Caki2 (cell line): ENCODE measurements at regions not wholly inside any gene's neighbourhood (a gene's known extent, or its start where the extent isn't known, plus 50 kb on each side); places are given as distances from the start of the nearest gene placed in this dataset.

Source experiments
- DNase-seq: peaks from one replicate; pipeline ENCODE4 v3.0.0-alpha.2; 2015; ENCODE audit warnings: low read depth
- in situ Hi-C: cut with HindIII; loops from 2 replicates; pipeline ENCODE4 v1.10.0; 2016; ENCODE audit warnings: low sequenced_read_pairs, low pct_unique_long_range_greater_than_20kb, mixed read lengths

DNA sequence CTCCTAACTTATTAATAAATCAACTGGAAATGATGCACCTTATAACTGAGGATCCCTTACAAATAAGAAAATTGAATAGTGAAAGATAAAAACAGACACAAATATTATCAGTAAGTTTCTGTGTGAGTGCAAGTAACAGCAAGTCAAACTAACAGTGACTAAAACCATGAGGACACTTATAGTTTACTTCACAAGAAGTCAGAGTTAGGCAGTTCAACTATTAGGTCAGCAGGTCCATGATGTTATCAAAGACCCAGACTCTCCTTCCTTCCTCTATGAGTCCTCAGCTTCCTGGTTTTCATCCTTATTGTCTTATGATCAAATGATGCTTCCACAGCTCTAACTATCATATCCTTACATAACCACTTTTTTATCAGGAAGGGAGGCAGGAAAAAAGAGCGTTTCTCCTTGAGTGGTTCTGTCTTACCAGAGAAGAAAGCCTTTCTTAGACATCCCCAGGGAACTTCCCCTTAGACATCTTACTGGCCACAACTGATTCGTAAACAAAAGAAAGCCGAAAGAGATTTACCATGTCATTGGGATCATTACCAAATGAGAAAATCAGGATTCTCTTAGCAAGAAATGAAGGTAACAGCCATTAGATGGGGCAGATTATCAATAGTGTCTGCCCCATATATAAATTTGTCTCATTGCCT, 114.3 kb upstream of the LRFN2 start:
- in situ Hi-C loops, result no loop called here
- DNase-seq, result no peak

DNA sequence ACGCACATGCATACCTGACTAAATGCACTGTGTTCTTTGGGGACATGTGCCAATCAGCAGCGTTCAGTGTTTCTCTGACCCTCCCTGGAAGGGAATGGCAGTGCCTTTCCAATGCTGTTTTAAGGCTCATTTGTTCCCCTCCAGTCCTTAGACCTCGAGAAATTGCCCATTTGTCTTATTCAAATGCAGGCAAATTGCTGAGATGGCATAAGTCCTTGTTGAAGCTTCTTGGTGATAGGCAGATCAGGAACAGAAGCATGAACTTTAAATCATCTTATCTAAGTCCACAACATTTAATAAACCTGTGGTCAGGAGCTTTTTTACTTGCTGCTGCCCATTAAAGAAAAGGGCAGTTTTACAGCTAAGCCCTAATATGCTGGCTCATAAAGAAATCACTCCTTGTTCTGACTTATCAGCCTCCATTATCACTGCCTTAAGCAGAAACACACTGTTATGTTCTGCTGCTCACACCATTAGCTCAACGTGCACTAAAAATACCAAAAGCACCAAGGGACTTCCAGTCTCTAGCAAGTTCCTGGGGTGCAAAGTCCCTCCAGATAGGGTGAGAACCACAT, 112.9 kb upstream of the LRFN2 start:
- in situ Hi-C loops, result no loop called here
- DNase-seq, result no peak

DNA sequence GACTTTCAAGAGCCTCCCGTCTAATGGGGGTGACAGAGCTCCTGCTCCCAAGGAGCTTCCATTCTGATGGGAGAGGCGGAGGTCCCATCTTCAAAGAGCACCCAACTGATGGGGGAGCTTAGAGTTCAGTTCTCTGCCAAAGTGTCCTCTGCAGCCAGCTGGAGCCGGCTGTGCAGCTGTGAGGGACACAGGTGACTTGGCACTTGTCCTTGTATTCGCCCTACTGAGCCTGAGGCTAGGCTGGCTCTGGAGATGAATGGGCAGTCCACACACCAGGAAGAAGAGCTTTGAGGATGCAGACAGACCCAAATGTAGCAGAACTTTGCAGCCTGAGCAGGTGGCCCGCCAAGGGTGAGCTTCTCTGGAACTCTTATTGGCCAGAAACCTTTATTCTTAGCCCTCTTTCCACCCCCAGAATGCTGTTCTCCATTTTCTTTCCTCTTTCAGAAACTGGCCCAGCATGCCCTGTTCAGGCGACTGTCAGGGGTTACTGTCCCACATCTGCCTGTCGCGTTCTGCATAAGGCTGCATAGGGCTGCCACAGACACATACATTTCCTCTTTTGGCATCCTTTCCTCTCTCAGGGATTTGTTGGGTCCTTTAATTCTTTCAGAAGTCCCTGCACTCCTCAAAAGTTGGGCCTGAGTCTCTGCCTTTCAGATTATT, 108.7 kb upstream of the LRFN2 start:
- in situ Hi-C loops, result no loop called here
- no peak for DNase-seq

DNA sequence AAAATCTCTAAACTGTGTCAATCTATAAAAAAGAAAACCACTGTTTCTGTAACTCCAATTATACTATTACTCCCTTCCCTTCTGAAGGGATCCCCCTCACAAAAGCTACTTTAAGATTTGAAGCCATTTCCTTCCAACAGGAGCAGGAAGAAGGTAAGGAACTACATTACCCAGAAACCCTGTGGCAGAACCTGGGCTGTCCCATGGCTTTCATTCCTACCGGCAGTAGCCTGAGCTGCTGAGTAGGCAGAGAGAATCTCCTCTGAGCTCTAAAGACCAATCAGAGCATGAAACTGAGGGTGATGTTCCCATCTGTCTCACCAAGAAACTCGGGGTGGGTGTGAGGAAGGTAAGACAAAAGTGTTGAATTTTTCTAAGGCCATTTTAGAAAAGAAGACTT, 108.0 kb upstream of the LRFN2 start:
- DNase-seq, result no peak
- in situ Hi-C loops, result no loop called here

DNA sequence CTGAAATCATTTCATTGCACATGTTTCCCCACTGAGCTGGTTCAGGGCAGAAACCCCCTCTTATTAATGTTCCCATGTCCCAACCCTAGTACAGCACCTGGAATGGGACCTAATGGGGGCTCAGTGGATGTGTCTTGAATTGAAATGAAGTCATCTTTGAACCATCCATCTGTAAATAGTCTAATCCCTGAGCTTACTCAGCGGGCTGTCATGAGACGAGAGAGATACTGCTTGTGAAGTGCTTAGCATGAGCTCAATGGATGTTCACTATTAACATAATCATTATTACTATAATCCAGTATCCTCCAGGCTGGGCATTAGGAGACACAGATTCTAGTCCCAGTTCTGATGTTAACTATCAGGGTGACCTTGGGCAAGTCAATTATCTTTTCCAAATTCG, 106.6 kb upstream of the LRFN2 start:
- in situ Hi-C loops, result no loop called here
- no peak for DNase-seq

DNA sequence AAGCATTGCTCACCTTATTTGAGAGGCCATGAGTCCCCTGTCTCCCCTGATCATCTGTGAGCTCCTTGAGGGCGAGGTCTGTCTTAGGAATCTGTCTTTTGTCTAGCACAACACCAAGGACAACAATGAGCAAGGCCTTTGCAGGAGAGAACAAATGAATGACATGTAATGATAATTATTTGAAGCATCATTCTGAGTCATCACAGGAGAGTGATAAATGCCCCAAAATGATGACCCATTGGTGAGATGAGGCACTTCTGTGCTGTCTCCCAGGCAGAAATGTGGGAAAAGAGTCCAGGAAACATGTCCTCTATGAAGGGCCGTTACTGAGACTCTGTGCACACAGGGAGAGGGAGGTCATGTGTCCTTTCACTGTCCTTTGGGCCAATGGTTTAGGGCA, 105.2 kb upstream of the LRFN2 start:
- in situ Hi-C loops, result no loop called here
- DNase-seq, result no peak

DNA sequence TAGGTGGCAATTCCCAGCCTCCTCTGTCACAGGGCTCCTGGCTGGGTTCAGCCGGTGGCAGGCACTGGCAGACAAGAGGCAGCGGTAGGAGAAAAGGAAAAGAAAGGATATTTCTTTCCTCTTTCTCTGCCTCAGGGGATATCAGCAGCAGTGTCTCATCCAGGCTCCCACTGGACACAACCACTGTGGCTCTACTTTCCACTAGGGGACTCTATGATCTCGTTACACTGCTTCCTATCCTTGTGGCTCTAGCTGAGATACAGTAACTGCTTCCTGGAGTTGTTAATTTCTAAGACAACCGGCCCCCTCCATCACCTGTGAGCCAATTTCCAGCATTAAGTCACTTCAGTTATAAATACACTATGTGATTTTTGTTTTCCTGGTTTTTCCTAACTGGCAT, 102.0 kb upstream of the LRFN2 start:
- no peak for DNase-seq

DNA sequence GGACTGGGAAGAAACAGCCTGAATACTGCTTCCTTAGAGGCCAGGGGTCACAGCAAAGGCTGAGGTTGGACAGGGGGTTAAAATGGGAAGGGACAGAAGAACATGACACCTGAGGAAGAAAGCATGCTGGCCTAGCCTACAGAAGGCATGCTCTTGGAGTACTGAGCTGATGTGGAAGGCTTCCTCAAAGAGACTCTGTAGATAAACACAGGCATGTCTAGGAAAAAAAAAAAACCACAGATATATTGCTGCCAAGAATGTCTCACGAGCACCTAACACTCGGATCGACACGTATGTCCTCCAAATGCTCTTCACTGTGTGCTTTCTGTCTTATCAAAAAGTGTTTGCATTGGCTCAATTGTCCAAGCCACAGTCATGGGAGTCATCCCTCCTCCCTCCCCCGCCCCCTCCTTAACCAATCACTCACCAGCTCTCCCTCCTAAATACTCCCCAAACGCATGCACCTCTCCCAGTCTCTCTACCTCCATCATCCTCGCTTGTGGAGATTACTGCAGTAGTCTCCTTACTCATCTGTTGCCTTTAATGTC, 101.1 kb upstream of the LRFN2 start:
- in situ Hi-C loops, result no loop called here
- no peak for DNase-seq

More for the DNA sequence above, 102.0 kb upstream of the LRFN2 start:
- in situ Hi-C loops, result no loop called here

DNA sequence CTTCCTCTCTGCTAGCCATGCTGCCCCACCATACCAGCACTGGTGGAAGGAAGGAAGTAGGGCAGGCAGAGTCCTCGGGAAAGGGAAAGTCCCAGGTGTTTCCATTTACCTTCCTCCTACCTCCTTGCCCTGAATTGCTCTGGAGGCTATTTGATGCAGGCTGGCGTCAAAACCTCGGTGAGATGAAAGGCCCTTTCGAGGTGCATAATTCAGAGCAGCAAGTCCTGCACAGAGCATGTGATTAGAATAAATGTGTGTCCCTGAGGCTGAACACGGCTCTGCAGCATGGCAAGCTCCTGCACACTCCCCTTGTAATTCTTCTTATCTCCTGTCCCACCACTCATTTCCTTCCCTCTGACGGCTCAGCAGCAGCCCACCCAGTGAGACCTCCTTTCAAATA, 98.7 kb upstream of the LRFN2 start:
- in situ Hi-C loops, result no loop called here
- DNase-seq, result no peak

DNA sequence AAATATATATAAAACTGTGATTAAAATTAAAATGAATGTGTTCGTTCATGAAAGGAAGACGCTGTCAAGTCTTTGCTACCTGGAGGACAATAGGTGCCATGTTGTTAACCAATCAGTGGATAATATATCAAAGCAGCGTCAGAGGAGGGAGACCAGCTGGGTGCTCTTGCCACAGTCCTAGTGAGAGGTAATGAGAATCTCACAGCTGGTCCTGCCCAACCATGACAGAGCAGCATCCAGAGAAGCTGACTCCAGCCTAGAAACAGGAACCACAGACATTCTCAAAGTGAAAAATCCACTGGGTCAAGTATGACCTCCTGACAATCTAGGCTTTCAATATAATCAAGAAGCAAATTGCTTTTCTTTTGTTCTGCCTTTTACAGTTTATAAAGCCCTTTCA, 94.5 kb upstream of the LRFN2 start:
- DNase-seq, result no peak
- in situ Hi-C loops, result no loop called here

DNA sequence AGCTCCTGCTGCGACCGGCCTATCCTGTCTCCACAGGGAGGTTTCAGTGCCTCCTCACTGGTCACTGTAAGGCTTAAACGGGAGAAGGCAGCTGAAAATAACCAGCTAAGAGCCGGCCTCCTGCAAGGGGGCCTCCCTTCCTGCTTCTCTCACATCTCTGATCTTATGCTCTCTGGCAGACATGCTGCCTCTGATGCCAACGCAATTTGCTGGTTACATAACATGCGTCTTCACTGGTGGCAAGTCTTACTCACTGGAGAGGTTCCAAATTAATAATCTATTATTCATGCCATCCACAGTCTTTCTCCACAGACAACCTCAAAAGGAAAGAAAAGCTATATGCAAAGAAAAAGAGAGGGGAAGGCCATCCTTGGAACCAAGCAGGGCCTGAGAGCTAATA, 91.8 kb upstream of the LRFN2 start:
- DNase-seq, result no peak
- in situ Hi-C loops, result no loop called here

DNA sequence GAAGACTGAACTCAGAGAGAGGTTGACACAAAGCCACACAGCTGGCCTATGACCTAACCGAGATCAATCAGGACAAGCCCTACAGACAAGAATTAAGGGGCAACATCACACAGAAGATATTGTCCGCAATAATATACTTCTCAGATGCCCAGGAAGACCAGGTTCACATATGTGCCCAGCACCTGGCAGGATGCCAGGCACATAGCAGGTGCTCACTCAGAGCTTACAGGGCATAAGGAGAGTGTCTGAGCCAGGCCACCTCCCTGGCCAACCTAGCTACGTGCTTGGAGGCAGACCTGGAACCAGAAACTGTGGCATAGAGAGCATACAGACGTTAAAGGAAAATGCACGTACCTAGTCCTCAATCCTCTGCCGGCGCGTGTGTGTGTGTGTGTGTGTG, 87.0 kb upstream of the LRFN2 start:
- in situ Hi-C loops, result no loop called here
- no peak for DNase-seq

DNA sequence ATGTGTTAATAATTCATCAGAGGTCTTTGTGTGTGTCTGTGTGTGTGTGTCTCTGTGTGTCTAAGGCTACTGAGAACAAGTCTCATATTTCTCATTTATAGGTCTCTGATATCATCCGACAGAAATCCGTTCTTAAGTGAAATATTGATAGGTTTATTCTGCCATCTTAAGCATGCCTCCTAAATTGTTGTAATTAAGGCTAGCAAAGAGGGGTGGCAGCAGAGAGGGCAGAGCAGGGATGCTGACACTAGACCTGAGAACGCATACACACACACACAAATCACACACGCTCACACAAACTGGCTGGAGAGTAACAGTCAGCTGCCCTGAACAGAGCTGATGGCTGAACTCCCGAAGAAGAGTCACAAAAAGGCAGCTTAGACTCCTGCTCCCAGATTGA, 84.9 kb upstream of the LRFN2 start:
- in situ Hi-C loops, result no loop called here

DNA sequence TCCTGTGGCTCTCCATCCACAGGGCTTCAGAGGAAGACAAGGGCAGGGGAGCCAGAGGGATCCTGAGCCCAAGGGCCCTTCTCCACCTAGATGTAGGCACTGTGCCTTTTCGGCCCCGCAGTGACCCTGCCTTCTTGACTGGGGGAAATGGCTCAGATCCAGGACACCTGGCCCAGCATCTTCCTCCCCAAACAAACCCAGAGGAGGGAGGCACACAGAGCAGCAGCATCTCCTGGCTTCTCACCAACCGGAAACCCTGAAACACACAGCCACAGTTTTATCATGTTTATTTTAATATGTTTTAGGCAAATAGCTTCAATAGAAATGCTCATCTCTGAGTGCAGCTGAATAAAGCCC, 84.5 kb upstream of the LRFN2 start:
- in situ Hi-C loops, result no loop called here
- no peak for DNase-seq

More for the DNA sequence above, 84.9 kb upstream of the LRFN2 start:
- no peak for DNase-seq

DNA sequence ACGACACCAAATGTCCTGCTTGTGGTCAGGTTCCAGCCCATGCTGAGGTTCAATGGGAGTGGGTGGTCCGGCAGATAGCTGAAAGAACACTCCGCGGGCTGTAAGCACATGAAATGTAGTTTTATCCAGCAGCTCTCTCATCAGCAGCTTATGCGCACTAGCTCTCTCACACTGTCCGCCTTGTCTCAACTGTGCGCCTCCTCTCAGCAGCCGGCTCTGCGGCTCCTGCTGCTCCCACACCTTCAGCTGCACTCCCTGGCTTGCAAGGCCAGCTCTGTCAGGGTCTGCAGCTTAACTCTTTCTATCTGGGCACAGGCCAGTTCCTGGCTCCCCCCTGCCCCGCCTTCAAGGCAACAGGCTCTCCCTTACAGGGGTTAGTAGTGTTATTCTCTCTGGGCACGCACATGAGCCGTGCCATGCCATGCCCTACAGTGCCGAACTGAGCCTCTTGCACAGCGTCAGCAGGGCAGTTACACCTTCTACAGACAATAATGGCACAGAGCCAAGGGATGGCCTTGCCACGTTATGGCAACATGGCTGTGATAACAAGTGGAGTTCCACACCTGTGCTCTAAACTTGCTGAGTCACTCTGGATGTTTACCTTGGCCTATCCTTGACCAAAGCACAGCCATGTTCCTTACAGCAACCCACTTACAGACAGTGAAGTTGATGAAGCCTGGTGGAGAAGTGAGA, 84.0 kb upstream of the LRFN2 start:
- in situ Hi-C loops, result no loop called here
- DNase-seq, result no peak

DNA sequence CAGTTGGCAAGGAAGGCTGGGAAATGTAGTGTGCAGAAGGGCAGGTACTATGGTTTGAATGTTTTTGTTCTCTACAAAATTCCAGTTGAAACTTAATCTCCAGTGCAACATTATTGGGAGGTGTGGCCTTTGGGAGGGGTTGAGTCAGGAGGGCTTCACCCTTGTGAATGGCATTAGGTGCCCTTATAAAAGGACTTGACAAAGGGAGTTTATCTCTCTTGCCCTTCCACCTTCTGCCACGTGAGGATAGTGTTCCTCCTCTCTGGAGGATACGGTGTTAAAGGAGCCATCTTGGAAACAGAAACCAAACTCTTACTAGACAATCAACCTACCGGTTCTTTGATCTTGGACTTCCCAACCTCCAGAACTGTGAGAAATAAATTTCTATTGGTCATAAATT, 82.2 kb upstream of the LRFN2 start:
- in situ Hi-C loops, result no loop called here
- no peak for DNase-seq

DNA sequence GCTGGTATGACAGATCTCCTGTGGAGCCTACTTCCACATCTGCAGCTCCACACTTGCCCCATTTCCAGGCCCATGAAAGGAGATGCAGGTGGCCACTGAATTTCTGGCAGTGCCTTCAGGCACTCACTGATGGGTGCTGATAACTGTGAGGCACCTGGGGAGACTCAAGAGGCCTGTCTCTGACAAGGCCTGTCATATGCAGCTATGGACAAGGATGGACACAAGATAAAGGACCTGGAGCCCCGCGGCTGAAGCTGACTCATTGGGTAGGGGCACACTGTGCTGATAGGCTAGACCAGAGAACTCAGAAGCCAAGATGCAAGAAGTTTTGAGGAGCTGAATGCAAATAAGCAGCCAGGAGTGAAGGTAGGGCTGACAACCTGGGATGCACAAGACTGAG, 81.0 kb upstream of the LRFN2 start:
- no peak for DNase-seq
- in situ Hi-C loops, result no loop called here

DNA sequence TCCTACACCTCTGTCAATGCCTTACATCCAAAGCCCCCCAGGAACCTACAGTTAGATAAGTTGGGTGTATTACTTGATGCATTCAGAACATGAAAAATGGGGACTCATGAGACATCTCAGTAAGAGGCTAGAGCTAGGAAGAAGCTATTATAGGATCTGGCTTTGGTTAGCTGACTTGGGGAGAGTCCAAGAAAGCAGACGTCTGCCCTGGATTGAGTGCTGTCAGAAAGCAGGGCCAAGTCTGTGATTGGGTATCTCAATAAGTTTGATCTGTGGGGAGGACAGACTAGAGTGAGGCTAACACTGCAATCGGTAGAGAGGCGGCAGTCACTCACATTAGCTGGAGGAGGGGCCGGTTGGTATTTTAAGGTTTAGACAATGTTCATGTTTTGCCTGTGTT, 79.4 kb upstream of the LRFN2 start:
- DNase-seq, result no peak

DNA sequence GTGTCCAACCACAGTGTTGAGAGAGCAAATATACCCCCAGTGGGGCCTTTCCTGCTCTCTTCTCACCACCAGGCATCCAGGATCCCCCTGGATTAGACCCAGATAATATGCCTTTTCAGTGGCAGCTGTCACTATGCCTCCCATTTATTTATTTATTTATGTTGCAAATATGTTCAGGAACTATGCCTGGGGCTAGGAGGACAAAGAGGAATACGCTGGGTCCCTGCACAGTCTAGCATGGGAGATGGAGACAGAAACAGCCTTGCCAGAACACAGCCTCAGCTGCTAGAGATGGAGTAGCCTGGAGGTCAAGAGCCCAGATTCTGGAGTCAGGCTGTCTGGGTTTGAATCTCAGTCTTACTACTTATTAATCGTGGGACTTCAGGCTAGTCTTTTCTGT, 74.6 kb upstream of the LRFN2 start:
- in situ Hi-C loops, result no loop called here
- no peak for DNase-seq

More for the DNA sequence above, 79.4 kb upstream of the LRFN2 start:
- in situ Hi-C loops, result no loop called here
